HepG2 (cell line): ENCODE measurements at regions not wholly inside any gene's neighbourhood (a gene's known extent, or its start where the extent isn't known, plus 50 kb on each side); places are given as distances from the start of the nearest gene placed in this dataset.

Source experiments
- ATAC-seq: fragments of 200-7000 bp; cut with Tn5 transposase; 3 replicates; pipeline ENCODE4 v1.9.1; 2020; ENCODE audit warnings: mild to moderate bottlenecking, moderate library complexity
- BruUV-seq: library from RNA; stranded (reverse); fragments of 400-500 nt; replicated peaks from 2 replicates; lab custom pipeline; 2021; lab: Mats Ljungman, UMichigan
- CTCF ChIA-PET: fragments of 300-600 bp; formaldehyde crosslinking; extraction: SDS; loops from one replicate; lab custom pipeline; 2021; ENCODE audit warnings: low total read pairs, inconsistent platforms, low intra/inter-chr PET ratio; lab: Yijun Ruan, JAX
- POLR2A ChIA-PET: fragments of 350-600 bp; sonication (Branson Sonifier 250); formaldehyde crosslinking; loops from one replicate; lab custom pipeline; 2020; ENCODE audit warnings: antibody characterized with exemption, inconsistent platforms; lab: Yijun Ruan, JAX
- DNase-seq: peaks from one replicate; pipeline ENCODE4 v3.0.0-alpha.2; 2015; ENCODE audit warnings: low spot score
- FAIRE-seq: peaks from 3 replicates; lab custom pipeline; 2011; peaks lifted over from hg19 to GRCh38; lab: Jason Lieb, UNC
- H2AFZ ChIP-seq: one replicate; pipeline ENCODE4 v1.6.1; 2011; ENCODE audit warnings: low read length, inconsistent platforms
- H3K27ac ChIP-seq: fragments of 300-600 bp; 3 replicates; pipeline ENCODE4 v1.8.0; 2011; ENCODE audit warnings: mixed run types, mild to moderate bottlenecking, mixed read lengths, low read length, inconsistent platforms; ENCODE audit not compliant: insufficient read depth; ENCODE audit errors: extremely low read length
- H3K27me3 ChIP-seq, 2 experiments: fragments of 200-600 bp in 1 of 2; 2 replicates in 1 of 2; 3 replicates in 1 of 2; pipeline versions ENCODE4 v1.6.0 to v1.8.0; 2011; ENCODE audit warnings: low read length in 2 of 2, mild to moderate bottlenecking in 2 of 2, moderate library complexity in 2 of 2, inconsistent platforms in 1 of 2; ENCODE audit not compliant: insufficient read depth in 2 of 2, control insufficient read depth in 1 of 2
- H3K36me3 ChIP-seq, 2 experiments: fragments of 200-600 bp in 1 of 2; replicated peaks in 1 of 2; 2 replicates in 1 of 2; 3 replicates in 1 of 2; pipeline versions ENCODE4 v1.5.1 to v1.8.0; 2011; ENCODE audit warnings: low read length in 2 of 2, inconsistent platforms in 1 of 2; ENCODE audit not compliant: insufficient read depth in 2 of 2, control insufficient read depth in 1 of 2
- H3K4me1 ChIP-seq: 2 replicates; pipeline ENCODE4 v1.5.1; 2012; ENCODE audit warnings: low read length, inconsistent platforms; ENCODE audit not compliant: insufficient read depth
- H3K4me2 ChIP-seq: 2 replicates; pipeline ENCODE4 v1.6.0; 2011; ENCODE audit warnings: low read depth, low read length, inconsistent platforms
- H3K4me3 ChIP-seq, 3 experiments: fragments of 200-600 bp in 1 of 3; sonication (generic), shearing (Covaris generic) in 1 of 3; replicated peaks in 1 of 3; 2 replicates each; pipeline ENCODE4 v1.5.1; 2011 to 2016; ENCODE audit warnings: low read length in 3 of 3, inconsistent platforms in 2 of 3, low read depth in 2 of 3, mild to moderate bottlenecking in 2 of 3, control low read depth in 1 of 3, mixed read lengths in 1 of 3; ENCODE audit not compliant: insufficient read depth in 1 of 3
- H3K79me2 ChIP-seq: one replicate; pipeline ENCODE4 v1.6.1; 2011; ENCODE audit warnings: low read length, inconsistent platforms; ENCODE audit not compliant: insufficient read depth
- H3K9ac ChIP-seq: 2 replicates; pipeline ENCODE4 v1.6.0; 2011; ENCODE audit warnings: mild to moderate bottlenecking, low read depth, low read length, inconsistent platforms; ENCODE audit not compliant: insufficient read depth
- H3K9me3 ChIP-seq: 2 replicates; pipeline ENCODE4 v1.5.1; 2012; ENCODE audit warnings: mild to moderate bottlenecking, low read length
- H4K20me1 ChIP-seq: 2 replicates; pipeline ENCODE4 v1.6.0; 2011; ENCODE audit warnings: inconsistent platforms, mild to moderate bottlenecking, low read length, moderate library complexity; ENCODE audit not compliant: insufficient read depth
- AKAP8 ChIP-seq: sonication (generic); formaldehyde crosslinking; IDR thresholded peaks from 2 replicates; pipeline ENCODE4 v1.5.1; 2020; ENCODE audit warnings: mild to moderate bottlenecking, missing genetic modification reagents
- BHLHE40 ChIP-seq: IDR thresholded peaks from 2 replicates; pipeline ENCODE4 v1.6.1; 2011; ENCODE audit warnings: low read length, improper control_type of control experiment
- DNMT3B ChIP-seq: conservative IDR thresholded peaks from 2 replicates; pipeline ENCODE4 v1.6.1; 2016; ENCODE audit warnings: missing biosample characterization, control low read depth
- ESRRA ChIP-seq: sonication (generic); formaldehyde crosslinking; IDR thresholded peaks from 2 replicates; pipeline ENCODE4 v1.5.1; 2020; ENCODE audit warnings: mild to moderate bottlenecking, low read depth, missing genetic modification reagents
- KLF16 ChIP-seq, 2 experiments: sonication (generic) in 1 of 2; formaldehyde crosslinking in 1 of 2; IDR thresholded peaks; 2 replicates each; pipeline versions ENCODE4 v1.6.1 to v1.8.0; 2016 to 2023; ENCODE audit warnings: missing genetic modification reagents in 2 of 2, missing compliant biosample characterization in 1 of 2
- NCOR1 ChIP-seq: fragments of 200-600 bp; sonication (generic); IDR thresholded peaks from 2 replicates; pipeline ENCODE4 v1.7.0; 2017; ENCODE audit warnings: antibody characterized with exemption, low read length, borderline replicate concordance
- PPARG ChIP-seq: conservative IDR thresholded peaks from 2 replicates; pipeline ENCODE4 v1.6.1; 2016; ENCODE audit warnings: missing biosample characterization, missing genetic modification reagents
- TAF15 ChIP-seq: fragments of 200-400 bp; formaldehyde crosslinking; IDR thresholded peaks from one replicate; pipeline ENCODE4 v1.6.1; 2018; ENCODE audit warnings: mild to moderate bottlenecking, low read depth, low read length; ENCODE audit not compliant: poor library complexity, severe bottlenecking
- ZNF20 ChIP-seq: sonication (generic); formaldehyde crosslinking; IDR thresholded peaks from 2 replicates; pipeline ENCODE4 v1.4.0; 2020; ENCODE audit warnings: mild to moderate bottlenecking, moderate library complexity, missing genetic modification reagents
- WGBS: methylation state at CpG from one replicate; pipeline ENCODE4 v1.1.6; 2017; ENCODE audit warnings: low lambda C conversion rate; 5-methylcytosine and 5-hydroxymethylcytosine counted together
- in situ Hi-C: cut with HindIII; loops from 2 replicates; pipeline ENCODE4 v1.10.0; 2017; ENCODE audit warnings: low pct_unique_long_range_greater_than_20kb; ENCODE audit not compliant: extremely low pct_ligation_motif_present
- intact Hi-C: fragments of 100-400 bp; cut with micrococcal nuclease; formaldehyde crosslinking; loops from one replicate; pipeline ENCODE4 v1.10.0; 2022; ENCODE audit not compliant: unreplicated experiment
- TF ChIP-seq, protein P1 (sequence below): sonication (generic); formaldehyde crosslinking; IDR thresholded peaks from 2 replicates; pipeline ENCODE4 v1.4.0; 2020; ENCODE audit warnings: missing genetic modification reagents
- TF ChIP-seq, protein P2 (sequence below): IDR thresholded peaks from 2 replicates; pipeline ENCODE4 v1.6.1; 2016; ENCODE audit warnings: low read depth, missing genetic modification reagents, missing compliant biosample characterization

GRCh38 chr14:65808390-65808789 is 395.9 kb downstream of the FUT8 start:
- Histone ChIP-seq H3K4me1 (no peaks in the 10 kb centered on the region), H3K4me3 (no peak overlapping the region), H3K4me2 (no peak overlapping the region), H2AFZ (no peak overlapping the region), H3K36me3 (no peaks in the 10 kb centered on the region), H3K27me3 (no peaks in the 10 kb centered on the region), H3K79me2 (no peaks in the 10 kb centered on the region), H4K20me1 (no peaks in the 10 kb centered on the region), H3K9me3 (peaks cover 12% of the 10 kb centered on the region; the same call in 1 of the 2 replicates), H3K9ac (no peak overlapping the region), H3K27ac (no peak overlapping the region)
- WGBS = 55% methylated on average over 2 of the region's 2 CpGs
- ATAC-seq (no peak), FAIRE-seq (no peak), DNase-seq (no peak)
- intact Hi-C loops = no loop called here
- POLR2A ChIA-PET = no interaction called here
- no TSS peak for BruUV-seq
- CTCF ChIA-PET = no interaction called here
- in situ Hi-C loops = no loop called here
- TF ChIP-seq, protein P1, sequence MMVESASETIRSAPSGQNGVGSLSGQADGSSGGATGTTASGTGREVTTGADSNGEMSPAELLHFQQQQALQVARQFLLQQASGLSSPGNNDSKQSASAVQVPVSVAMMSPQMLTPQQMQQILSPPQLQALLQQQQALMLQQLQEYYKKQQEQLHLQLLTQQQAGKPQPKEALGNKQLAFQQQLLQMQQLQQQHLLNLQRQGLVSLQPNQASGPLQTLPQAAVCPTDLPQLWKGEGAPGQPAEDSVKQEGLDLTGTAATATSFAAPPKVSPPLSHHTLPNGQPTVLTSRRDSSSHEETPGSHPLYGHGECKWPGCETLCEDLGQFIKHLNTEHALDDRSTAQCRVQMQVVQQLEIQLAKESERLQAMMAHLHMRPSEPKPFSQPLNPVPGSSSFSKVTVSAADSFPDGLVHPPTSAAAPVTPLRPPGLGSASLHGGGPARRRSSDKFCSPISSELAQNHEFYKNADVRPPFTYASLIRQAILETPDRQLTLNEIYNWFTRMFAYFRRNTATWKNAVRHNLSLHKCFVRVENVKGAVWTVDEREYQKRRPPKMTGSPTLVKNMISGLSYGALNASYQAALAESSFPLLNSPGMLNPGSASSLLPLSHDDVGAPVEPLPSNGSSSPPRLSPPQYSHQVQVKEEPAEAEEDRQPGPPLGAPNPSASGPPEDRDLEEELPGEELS (CRISPR knock-in tag) = no peak
- TF ChIP-seq TAF15 = no peak
- no peak for TF ChIP-seq PPARG (CRISPR knock-in tag)
- no peak for TF ChIP-seq AKAP8 (CRISPR knock-in tag)
- TF ChIP-seq DNMT3B (CRISPR knock-in tag) = no peak
- no peak for TF ChIP-seq BHLHE40
- no peak for TF ChIP-seq ESRRA (CRISPR knock-in tag)
- TF ChIP-seq ZNF20 = no peak
- TF ChIP-seq, protein P2, sequence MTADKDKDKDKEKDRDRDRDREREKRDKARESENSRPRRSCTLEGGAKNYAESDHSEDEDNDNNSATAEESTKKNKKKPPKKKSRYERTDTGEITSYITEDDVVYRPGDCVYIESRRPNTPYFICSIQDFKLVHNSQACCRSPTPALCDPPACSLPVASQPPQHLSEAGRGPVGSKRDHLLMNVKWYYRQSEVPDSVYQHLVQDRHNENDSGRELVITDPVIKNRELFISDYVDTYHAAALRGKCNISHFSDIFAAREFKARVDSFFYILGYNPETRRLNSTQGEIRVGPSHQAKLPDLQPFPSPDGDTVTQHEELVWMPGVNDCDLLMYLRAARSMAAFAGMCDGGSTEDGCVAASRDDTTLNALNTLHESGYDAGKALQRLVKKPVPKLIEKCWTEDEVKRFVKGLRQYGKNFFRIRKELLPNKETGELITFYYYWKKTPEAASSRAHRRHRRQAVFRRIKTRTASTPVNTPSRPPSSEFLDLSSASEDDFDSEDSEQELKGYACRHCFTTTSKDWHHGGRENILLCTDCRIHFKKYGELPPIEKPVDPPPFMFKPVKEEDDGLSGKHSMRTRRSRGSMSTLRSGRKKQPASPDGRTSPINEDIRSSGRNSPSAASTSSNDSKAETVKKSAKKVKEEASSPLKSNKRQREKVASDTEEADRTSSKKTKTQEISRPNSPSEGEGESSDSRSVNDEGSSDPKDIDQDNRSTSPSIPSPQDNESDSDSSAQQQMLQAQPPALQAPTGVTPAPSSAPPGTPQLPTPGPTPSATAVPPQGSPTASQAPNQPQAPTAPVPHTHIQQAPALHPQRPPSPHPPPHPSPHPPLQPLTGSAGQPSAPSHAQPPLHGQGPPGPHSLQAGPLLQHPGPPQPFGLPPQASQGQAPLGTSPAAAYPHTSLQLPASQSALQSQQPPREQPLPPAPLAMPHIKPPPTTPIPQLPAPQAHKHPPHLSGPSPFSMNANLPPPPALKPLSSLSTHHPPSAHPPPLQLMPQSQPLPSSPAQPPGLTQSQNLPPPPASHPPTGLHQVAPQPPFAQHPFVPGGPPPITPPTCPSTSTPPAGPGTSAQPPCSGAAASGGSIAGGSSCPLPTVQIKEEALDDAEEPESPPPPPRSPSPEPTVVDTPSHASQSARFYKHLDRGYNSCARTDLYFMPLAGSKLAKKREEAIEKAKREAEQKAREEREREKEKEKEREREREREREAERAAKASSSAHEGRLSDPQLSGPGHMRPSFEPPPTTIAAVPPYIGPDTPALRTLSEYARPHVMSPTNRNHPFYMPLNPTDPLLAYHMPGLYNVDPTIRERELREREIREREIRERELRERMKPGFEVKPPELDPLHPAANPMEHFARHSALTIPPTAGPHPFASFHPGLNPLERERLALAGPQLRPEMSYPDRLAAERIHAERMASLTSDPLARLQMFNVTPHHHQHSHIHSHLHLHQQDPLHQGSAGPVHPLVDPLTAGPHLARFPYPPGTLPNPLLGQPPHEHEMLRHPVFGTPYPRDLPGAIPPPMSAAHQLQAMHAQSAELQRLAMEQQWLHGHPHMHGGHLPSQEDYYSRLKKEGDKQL (CRISPR knock-in tag) = no peak
- TF ChIP-seq NCOR1 = no peak
- TF ChIP-seq KLF16 (CRISPR knock-in tag; IDR thresholded peaks at IDR 0.05) = no peak
